GM12878 (cell line): ENCODE measurements at regions not wholly inside any gene's neighbourhood (a gene's known extent, or its start where the extent isn't known, plus 50 kb on each side); places are given as distances from the start of the nearest gene placed in this dataset.

Experiments
- CEBPB ChIP-seq, 2 experiments: fragments of 150-350 bp in 1 of 2; IDR thresholded peaks; 2 replicates each; pipeline ENCODE4 v1.6.1; 2012 to 2014; ENCODE audit warnings: low read depth in 2 of 2, low read length in 2 of 2, borderline replicate concordance in 1 of 2, inconsistent platforms in 1 of 2
- FOS ChIP-seq: IDR thresholded peaks from 3 replicates; pipeline ENCODE4 v1.6.1; 2011; ENCODE audit warnings: borderline replicate concordance; ENCODE audit not compliant: insufficient read length; ENCODE audit errors: extremely low read depth
- NFYB ChIP-seq: IDR thresholded peaks from 2 replicates; pipeline ENCODE4 v1.6.1; 2011; ENCODE audit warnings: low read depth, mild to moderate bottlenecking, low read length, improper control_type of control experiment, moderate library complexity; ENCODE audit not compliant: insufficient read depth
- POLR2A ChIP-seq: IDR thresholded peaks from 2 replicates; pipeline ENCODE4 v1.6.1; 2011; ENCODE audit warnings: low read depth, mild to moderate bottlenecking, low read length
- RUNX3 ChIP-seq: IDR thresholded peaks from 2 replicates; pipeline ENCODE4 v1.6.1; 2012; ENCODE audit warnings: low read length, inconsistent platforms
- SPI1 ChIP-seq: IDR thresholded peaks from 2 replicates; pipeline ENCODE4 v1.6.1; 2011; ENCODE audit warnings: low read depth, mild to moderate bottlenecking, low read length, moderate library complexity, borderline replicate concordance; ENCODE audit not compliant: insufficient read depth
- TF ChIP-seq, protein P1 (sequence below), 3 experiments: IDR thresholded peaks in 2 of 3; conservative IDR thresholded peaks in 1 of 3; 2 replicates each; pipeline ENCODE4 v1.5.1; 2011; ENCODE audit warnings: low read depth in 3 of 3, low read length in 3 of 3, mild to moderate bottlenecking in 3 of 3, control low read depth in 2 of 3, moderate library complexity in 2 of 3, inconsistent platforms in 1 of 3, mixed read lengths in 1 of 3; ENCODE audit not compliant: control insufficient read depth in 2 of 3, insufficient read depth in 1 of 3; ENCODE audit errors: extremely low read depth in 1 of 3
- TF ChIP-seq, protein P2 (sequence below): fragments of 450-650 bp; formaldehyde crosslinking; IDR thresholded peaks from 2 replicates; pipeline ENCODE4 v1.4.0; 2020; ENCODE audit warnings: mild to moderate bottlenecking, moderate library complexity
- TF ChIP-seq, protein P3 (sequence below): IDR thresholded peaks from 2 replicates; pipeline ENCODE4 v1.6.1; 2011; ENCODE audit warnings: low read depth, mild to moderate bottlenecking, low read length, moderate library complexity, borderline replicate concordance; ENCODE audit errors: extremely low read depth

DNA sequence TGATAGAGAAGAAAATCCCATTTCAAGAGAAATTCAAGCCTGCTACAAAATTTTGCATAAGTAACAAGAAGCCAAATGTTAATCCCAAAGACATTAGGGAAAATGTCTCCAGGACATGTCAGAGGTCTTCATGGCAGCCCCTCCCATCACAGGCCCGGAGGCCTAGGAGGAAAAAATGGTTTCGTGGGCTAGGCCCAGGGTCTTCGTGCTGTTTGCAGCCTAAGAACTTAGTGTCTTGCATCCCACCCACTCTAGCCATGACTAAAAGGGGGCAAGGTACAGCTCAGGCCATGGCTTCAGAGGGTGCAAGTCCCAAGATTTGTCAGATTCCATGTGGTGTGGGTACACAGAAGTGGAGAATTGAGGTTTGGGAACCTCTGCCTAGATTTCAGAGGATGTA lies 57.8 kb upstream of the TAPT1 start:
- TF ChIP-seq NFYB (no peak), FOS (no peak), RUNX3 (no peak), POLR2A (no peak), SPI1 (no peak), CEBPB (IDR thresholded peaks at IDR 0.05; ENCODE audit: borderline replicate concordance in 1 of 2, low read depth in 2 of 2, low read length in 2 of 2) (no peak)
- TF ChIP-seq, protein P1, sequence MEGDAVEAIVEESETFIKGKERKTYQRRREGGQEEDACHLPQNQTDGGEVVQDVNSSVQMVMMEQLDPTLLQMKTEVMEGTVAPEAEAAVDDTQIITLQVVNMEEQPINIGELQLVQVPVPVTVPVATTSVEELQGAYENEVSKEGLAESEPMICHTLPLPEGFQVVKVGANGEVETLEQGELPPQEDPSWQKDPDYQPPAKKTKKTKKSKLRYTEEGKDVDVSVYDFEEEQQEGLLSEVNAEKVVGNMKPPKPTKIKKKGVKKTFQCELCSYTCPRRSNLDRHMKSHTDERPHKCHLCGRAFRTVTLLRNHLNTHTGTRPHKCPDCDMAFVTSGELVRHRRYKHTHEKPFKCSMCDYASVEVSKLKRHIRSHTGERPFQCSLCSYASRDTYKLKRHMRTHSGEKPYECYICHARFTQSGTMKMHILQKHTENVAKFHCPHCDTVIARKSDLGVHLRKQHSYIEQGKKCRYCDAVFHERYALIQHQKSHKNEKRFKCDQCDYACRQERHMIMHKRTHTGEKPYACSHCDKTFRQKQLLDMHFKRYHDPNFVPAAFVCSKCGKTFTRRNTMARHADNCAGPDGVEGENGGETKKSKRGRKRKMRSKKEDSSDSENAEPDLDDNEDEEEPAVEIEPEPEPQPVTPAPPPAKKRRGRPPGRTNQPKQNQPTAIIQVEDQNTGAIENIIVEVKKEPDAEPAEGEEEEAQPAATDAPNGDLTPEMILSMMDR (IDR thresholded peaks at IDR 0.05 in 2 of 3, conservative IDR thresholded peaks at IDR 0.05 in 1 of 3; ENCODE audit: control insufficient read depth in 2 of 3, extremely low read depth in 1 of 3, insufficient read depth in 1 of 3, low read depth in 3 of 3, low read length in 3 of 3), result no peak
- TF ChIP-seq, protein P2, sequence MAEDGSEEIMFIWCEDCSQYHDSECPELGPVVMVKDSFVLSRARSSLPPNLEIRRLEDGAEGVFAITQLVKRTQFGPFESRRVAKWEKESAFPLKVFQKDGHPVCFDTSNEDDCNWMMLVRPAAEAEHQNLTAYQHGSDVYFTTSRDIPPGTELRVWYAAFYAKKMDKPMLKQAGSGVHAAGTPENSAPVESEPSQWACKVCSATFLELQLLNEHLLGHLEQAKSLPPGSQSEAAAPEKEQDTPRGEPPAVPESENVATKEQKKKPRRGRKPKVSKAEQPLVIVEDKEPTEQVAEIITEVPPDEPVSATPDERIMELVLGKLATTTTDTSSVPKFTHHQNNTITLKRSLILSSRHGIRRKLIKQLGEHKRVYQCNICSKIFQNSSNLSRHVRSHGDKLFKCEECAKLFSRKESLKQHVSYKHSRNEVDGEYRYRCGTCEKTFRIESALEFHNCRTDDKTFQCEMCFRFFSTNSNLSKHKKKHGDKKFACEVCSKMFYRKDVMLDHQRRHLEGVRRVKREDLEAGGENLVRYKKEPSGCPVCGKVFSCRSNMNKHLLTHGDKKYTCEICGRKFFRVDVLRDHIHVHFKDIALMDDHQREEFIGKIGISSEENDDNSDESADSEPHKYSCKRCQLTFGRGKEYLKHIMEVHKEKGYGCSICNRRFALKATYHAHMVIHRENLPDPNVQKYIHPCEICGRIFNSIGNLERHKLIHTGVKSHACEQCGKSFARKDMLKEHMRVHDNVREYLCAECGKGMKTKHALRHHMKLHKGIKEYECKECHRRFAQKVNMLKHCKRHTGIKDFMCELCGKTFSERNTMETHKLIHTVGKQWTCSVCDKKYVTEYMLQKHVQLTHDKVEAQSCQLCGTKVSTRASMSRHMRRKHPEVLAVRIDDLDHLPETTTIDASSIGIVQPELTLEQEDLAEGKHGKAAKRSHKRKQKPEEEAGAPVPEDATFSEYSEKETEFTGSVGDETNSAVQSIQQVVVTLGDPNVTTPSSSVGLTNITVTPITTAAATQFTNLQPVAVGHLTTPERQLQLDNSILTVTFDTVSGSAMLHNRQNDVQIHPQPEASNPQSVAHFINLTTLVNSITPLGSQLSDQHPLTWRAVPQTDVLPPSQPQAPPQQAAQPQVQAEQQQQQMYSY, result no peak
- TF ChIP-seq, protein P3, sequence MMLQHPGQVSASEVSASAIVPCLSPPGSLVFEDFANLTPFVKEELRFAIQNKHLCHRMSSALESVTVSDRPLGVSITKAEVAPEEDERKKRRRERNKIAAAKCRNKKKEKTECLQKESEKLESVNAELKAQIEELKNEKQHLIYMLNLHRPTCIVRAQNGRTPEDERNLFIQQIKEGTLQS, result no peak
